Upper lobe of left lung (tissue), 4 donors: ENCODE measurements at regions not wholly inside any gene's neighbourhood (a gene's known extent, or its start where the extent isn't known, plus 50 kb on each side); places are given as distances from the start of the nearest gene placed in this dataset.

Experiments
- EP300 ChIP-seq, 4 donors: sonication (generic); formaldehyde crosslinking; IDR thresholded peaks; one replicate each; pipeline ENCODE4 v1.5.1; 2017; ENCODE audit warnings: antibody characterized with exemption in 4 of 4, control low read depth in 2 of 4
- POLR2A ChIP-seq, 4 donors: fragments of 450-650 bp; IDR thresholded peaks; one replicate each; pipeline ENCODE4 v1.5.1; 2016 to 2017; ENCODE audit warnings: antibody characterized with exemption in 4 of 4, mild to moderate bottlenecking in 2 of 4
- TF ChIP-seq, protein P1 (sequence below), 6 experiments: fragments of 450-650 bp in 4 of 6; fragments of 200-600 bp in 2 of 6; sonication (generic) in 2 of 6; IDR thresholded peaks; one replicate each; pipeline ENCODE4 v1.5.1; 2016 to 2019; ENCODE audit warnings: antibody characterized with exemption in 6 of 6

DNA sequence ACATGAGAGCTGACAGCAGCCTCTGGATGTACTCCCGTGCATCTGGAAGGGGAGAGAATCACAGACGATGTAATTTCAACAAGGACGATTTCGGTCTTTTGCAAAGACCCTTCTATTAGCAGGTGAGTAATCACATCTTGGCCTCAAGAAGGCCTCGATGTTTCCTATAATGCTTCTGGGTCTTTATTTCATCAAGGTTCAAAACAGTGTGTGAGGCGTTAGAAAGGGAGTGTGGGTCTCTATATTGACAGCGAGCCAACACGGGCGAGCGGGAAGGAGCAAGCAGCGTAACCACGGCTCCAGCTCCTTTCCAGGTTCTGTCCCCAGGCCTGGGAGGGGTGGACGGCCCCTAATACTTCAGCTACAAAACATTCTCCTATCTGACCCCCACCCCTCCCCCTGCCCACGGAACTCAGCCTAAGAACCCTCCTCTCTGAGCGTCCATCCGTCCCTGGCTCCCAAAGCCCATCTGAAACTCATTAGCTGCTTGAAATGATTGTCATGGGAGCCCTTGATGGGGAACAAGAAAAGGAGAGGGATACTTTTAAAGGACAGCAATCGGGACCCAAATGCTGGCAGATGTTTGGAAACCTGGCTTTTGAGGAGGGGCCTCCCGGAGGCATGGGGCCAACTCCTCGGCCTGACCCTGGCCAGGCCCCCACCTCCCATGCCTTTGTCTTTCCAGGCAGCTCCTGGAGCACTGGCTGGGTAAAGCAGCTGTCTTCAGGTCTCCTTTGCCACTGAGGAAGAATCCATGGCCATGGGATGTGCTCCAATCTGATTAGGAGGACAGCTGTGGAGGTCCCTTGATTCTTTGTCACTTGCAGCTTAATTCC lies 250.8 kb downstream of the FOXD2 start:
- TF ChIP-seq, protein P1, sequence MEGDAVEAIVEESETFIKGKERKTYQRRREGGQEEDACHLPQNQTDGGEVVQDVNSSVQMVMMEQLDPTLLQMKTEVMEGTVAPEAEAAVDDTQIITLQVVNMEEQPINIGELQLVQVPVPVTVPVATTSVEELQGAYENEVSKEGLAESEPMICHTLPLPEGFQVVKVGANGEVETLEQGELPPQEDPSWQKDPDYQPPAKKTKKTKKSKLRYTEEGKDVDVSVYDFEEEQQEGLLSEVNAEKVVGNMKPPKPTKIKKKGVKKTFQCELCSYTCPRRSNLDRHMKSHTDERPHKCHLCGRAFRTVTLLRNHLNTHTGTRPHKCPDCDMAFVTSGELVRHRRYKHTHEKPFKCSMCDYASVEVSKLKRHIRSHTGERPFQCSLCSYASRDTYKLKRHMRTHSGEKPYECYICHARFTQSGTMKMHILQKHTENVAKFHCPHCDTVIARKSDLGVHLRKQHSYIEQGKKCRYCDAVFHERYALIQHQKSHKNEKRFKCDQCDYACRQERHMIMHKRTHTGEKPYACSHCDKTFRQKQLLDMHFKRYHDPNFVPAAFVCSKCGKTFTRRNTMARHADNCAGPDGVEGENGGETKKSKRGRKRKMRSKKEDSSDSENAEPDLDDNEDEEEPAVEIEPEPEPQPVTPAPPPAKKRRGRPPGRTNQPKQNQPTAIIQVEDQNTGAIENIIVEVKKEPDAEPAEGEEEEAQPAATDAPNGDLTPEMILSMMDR (IDR thresholded peaks at IDR 0.05): no peak
- TF ChIP-seq EP300 (IDR thresholded peaks at IDR 0.05): no peak
- no peak for TF ChIP-seq POLR2A (IDR thresholded peaks at IDR 0.05)
